IMR-90 (cell line): ENCODE measurements at regions not wholly inside any gene's neighbourhood (a gene's known extent, or its start where the extent isn't known, plus 50 kb on each side); places are given as distances from the start of the nearest gene placed in this dataset.

ENCODE experiments used
- MXI1 ChIP-seq: IDR thresholded peaks from 2 replicates; pipeline ENCODE4 v1.6.1; 2012; ENCODE audit warnings: low read depth, mild to moderate bottlenecking, low read length, moderate library complexity, borderline replicate concordance
- POLR2A ChIP-seq: IDR thresholded peaks from 2 replicates; pipeline ENCODE4 v1.6.1; 2012; ENCODE audit warnings: mild to moderate bottlenecking, low read depth, low read length
- TF ChIP-seq, protein P1 (sequence below): conservative IDR thresholded peaks from 2 replicates; pipeline ENCODE4 v1.5.1; 2012; ENCODE audit warnings: mild to moderate bottlenecking, low read depth, low read length, improper control_type of control experiment

- TF ChIP-seq, protein P1, sequence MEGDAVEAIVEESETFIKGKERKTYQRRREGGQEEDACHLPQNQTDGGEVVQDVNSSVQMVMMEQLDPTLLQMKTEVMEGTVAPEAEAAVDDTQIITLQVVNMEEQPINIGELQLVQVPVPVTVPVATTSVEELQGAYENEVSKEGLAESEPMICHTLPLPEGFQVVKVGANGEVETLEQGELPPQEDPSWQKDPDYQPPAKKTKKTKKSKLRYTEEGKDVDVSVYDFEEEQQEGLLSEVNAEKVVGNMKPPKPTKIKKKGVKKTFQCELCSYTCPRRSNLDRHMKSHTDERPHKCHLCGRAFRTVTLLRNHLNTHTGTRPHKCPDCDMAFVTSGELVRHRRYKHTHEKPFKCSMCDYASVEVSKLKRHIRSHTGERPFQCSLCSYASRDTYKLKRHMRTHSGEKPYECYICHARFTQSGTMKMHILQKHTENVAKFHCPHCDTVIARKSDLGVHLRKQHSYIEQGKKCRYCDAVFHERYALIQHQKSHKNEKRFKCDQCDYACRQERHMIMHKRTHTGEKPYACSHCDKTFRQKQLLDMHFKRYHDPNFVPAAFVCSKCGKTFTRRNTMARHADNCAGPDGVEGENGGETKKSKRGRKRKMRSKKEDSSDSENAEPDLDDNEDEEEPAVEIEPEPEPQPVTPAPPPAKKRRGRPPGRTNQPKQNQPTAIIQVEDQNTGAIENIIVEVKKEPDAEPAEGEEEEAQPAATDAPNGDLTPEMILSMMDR, result no peak
- TF ChIP-seq MXI1, result no peak
- TF ChIP-seq POLR2A, result no peak
Observed at GRCh38 chr4:104941661-104942062, 205.0 kb upstream of the TET2 start.
